Cardiac fibroblast (primary cell): ENCODE measurements at regions not wholly inside any gene's neighbourhood (a gene's known extent, or its start where the extent isn't known, plus 50 kb on each side); places are given as distances from the start of the nearest gene placed in this dataset.

Experiments used
- DNase-seq, 2 donors: peaks; one replicate each; pipeline versions ENCODE4 v3.0.0 to v3.0.0-alpha.2; 2010; ENCODE audit warnings: low read depth in 2 of 2
- H3K4me3 ChIP-seq, 2 donors: replicated peaks in 1 of 2; 1 replicate in 1 of 2; 2 replicates in 1 of 2; pipeline ENCODE4 v1.5.1; 2011; ENCODE audit warnings: low read depth in 2 of 2, low read length in 2 of 2, mild to moderate bottlenecking in 2 of 2, moderate library complexity in 1 of 2
- CTCF ChIP-seq: IDR thresholded peaks from one replicate; pipeline ENCODE4 v1.5.1; 2011; ENCODE audit warnings: low read depth, mild to moderate bottlenecking, low read length, inconsistent platforms

GRCh38 chr12:24020397-24021163 lies 71.1 kb upstream of the SOX5 start:
- no peak for TF ChIP-seq CTCF
- no peak for DNase-seq
- no peak overlapping the region for H3K4me3 ChIP-seq

GRCh38 chr12:24015833-24016160 lies 66.3 kb upstream of the SOX5 start:
- no peak for DNase-seq
- H3K4me3 ChIP-seq: no peak overlapping the region
- no peak for TF ChIP-seq CTCF

GRCh38 chr12:24014915-24015832 lies 65.7 kb upstream of the SOX5 start:
- TF ChIP-seq CTCF: no peak
- H3K4me3 ChIP-seq: no peak overlapping the region
- DNase-seq: no peak

- no peak overlapping the region for H3K4me3 ChIP-seq
These were observed 64.8 kb upstream of the SOX5 start for GRCh38 chr12:24014240-24014639.

GRCh38 chr12:24012528-24012927 lies 63.1 kb upstream of the SOX5 start:
- TF ChIP-seq CTCF: peak; percentile 36
- DNase-seq: peak; percentile 40 to 46
- no peak overlapping the region for H3K4me3 ChIP-seq

More at GRCh38 chr12:24014240-24014639, 64.8 kb upstream of the SOX5 start:
- no peak for TF ChIP-seq CTCF
- DNase-seq: no peak

GRCh38 chr12:24011927-24012507 lies 62.5 kb upstream of the SOX5 start:
- DNase-seq: no peak
- TF ChIP-seq CTCF: no peak
- no peak overlapping the region for H3K4me3 ChIP-seq
